Astrocyte (in vitro differentiated cells and primary cell): ENCODE measurements at regions not wholly inside any gene's neighbourhood (a gene's known extent, or its start where the extent isn't known, plus 50 kb on each side); places are given as distances from the start of the nearest gene placed in this dataset.

ENCODE experiments used
- CTCF ChIP-seq: IDR thresholded peaks from 2 replicates; pipeline ENCODE4 v1.5.1; 2011; ENCODE audit warnings: low read depth, mild to moderate bottlenecking, inconsistent platforms, low read length, moderate library complexity; ENCODE audit not compliant: insufficient read depth
- EZH2 ChIP-seq: IDR thresholded peaks from 2 replicates; pipeline ENCODE4 v1.6.1; 2012; ENCODE audit warnings: mild to moderate bottlenecking, low read length, inconsistent platforms; ENCODE audit not compliant: insufficient read depth

GRCh38 chr7:101740981-101741725, 76.3 kb upstream of the CUX1 start:
- TF ChIP-seq EZH2 (no peak), CTCF (no peak)
